Natural killer cell (primary cell): ENCODE measurements at regions not wholly inside any gene's neighbourhood (a gene's known extent, or its start where the extent isn't known, plus 50 kb on each side); places are given as distances from the start of the nearest gene placed in this dataset.
"Not testable (repeated sequence)": the region's sequence is repeated elsewhere in the genome, so short reads cannot be mapped to it uniquely, and the experiment has no call there.

Source experiments
- ATAC-seq, 3 donors: fragments of 150-1000 bp in 2 of 3; fragments of 200-7000 bp in 1 of 3; cut with Tn5 transposase; 1 replicate in 1 of 3; 2 replicates in 2 of 3; pipeline ENCODE4 v1.10.0; 2021; ENCODE audit warnings: mild to moderate bottlenecking in 2 of 3, moderate library complexity in 2 of 3
- DNase-seq, 2 donors: peaks; one replicate each; pipeline versions ENCODE4 v3.0.0 to v3.0.0-alpha.2; 2013 to 2021; ENCODE audit warnings: mixed read lengths in 1 of 2
- H3K27ac ChIP-seq: one replicate; pipeline ENCODE4 v1.5.1; 2013; ENCODE audit warnings: mild to moderate bottlenecking, low read length
- H3K27me3 ChIP-seq: one replicate; pipeline ENCODE4 v1.6.1; 2013; ENCODE audit warnings: low read length; ENCODE audit not compliant: control insufficient read depth, insufficient read depth
- H3K36me3 ChIP-seq: one replicate; pipeline ENCODE4 v1.6.1; 2013; ENCODE audit warnings: low read length; ENCODE audit not compliant: control insufficient read depth, insufficient read depth
- H3K4me1 ChIP-seq: one replicate; pipeline ENCODE4 v1.6.1; 2013; ENCODE audit warnings: low read length; ENCODE audit not compliant: control insufficient read depth, insufficient read depth
- H3K4me3 ChIP-seq: one replicate; pipeline ENCODE4 v1.5.1; 2013; ENCODE audit warnings: low read length
- H3K9me3 ChIP-seq: one replicate; pipeline ENCODE4 v1.6.1; 2013; ENCODE audit warnings: low read length; ENCODE audit not compliant: control insufficient read depth, insufficient read depth
- H3K27ac Mint-ChIP-seq, 2 donors: one replicate each; pipeline ENCODE4 v1.8.0; 2022; ENCODE audit warnings: mild to moderate bottlenecking in 2 of 2, mixed read lengths in 2 of 2, moderate library complexity in 1 of 2
- H3K27me3 Mint-ChIP-seq, 2 donors: one replicate each; pipeline ENCODE4 v1.8.0; 2022; ENCODE audit warnings: low read depth in 2 of 2, mixed read lengths in 2 of 2
- H3K36me3 Mint-ChIP-seq: one replicate; pipeline ENCODE4 v1.8.0; 2022; ENCODE audit warnings: mixed read lengths
- H3K4me1 Mint-ChIP-seq, 2 donors: one replicate each; pipeline ENCODE4 v1.8.0; 2022; ENCODE audit warnings: mixed read lengths in 2 of 2
- H3K4me3 Mint-ChIP-seq: one replicate; pipeline ENCODE4 v1.8.0; 2022; ENCODE audit warnings: mild to moderate bottlenecking, moderate library complexity, mixed read lengths
- H3K9me3 Mint-ChIP-seq, 2 donors: one replicate each; pipeline ENCODE4 v1.8.0; 2022; ENCODE audit warnings: mixed read lengths in 2 of 2
- WGBS: methylation state at CpG from one replicate; pipeline ENCODE4 v1.1.7; 2013; ENCODE audit warnings: missing lambda C conversion rate; ENCODE audit not compliant: insufficient coverage; 5-methylcytosine and 5-hydroxymethylcytosine counted together
- intact Hi-C: fragments of 100-400 bp; cut with micrococcal nuclease; formaldehyde crosslinking; loops from one replicate; pipeline ENCODE4 v1.14.2; 2022
- TF ChIP-seq, protein P1 (sequence below): fragments of 200-600 bp; IDR thresholded peaks from one replicate; pipeline ENCODE4 v1.8.0; 2022; ENCODE audit warnings: antibody characterized with exemption

DNA sequence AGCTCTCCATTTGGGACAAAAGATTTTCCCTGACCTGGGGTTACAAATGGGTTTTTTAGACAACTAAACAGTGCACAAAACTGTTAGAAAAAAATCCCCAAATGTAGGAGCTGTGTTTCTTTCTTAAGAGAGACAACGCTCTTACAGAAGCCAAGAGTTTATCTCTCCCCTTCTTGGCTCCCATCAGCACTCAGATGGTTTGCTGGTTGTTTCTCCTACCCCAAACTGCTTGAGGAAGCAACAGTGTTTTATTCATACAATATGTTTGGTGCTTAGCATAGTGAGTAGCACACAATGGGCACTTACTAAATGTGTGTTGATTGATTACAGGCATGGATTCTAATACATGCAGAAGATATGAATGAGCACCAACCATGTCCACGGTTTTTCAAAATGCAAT lies 209.5 kb upstream of the ANO5 start:
- no peaks in the 10 kb centered on the region for H3K27me3 Mint-ChIP-seq
- no peaks in the 10 kb centered on the region for H3K36me3 Mint-ChIP-seq
- H3K4me1 Mint-ChIP-seq: no peaks in the 10 kb centered on the region
- TF ChIP-seq, protein P1, sequence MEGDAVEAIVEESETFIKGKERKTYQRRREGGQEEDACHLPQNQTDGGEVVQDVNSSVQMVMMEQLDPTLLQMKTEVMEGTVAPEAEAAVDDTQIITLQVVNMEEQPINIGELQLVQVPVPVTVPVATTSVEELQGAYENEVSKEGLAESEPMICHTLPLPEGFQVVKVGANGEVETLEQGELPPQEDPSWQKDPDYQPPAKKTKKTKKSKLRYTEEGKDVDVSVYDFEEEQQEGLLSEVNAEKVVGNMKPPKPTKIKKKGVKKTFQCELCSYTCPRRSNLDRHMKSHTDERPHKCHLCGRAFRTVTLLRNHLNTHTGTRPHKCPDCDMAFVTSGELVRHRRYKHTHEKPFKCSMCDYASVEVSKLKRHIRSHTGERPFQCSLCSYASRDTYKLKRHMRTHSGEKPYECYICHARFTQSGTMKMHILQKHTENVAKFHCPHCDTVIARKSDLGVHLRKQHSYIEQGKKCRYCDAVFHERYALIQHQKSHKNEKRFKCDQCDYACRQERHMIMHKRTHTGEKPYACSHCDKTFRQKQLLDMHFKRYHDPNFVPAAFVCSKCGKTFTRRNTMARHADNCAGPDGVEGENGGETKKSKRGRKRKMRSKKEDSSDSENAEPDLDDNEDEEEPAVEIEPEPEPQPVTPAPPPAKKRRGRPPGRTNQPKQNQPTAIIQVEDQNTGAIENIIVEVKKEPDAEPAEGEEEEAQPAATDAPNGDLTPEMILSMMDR: no peak
- Histone ChIP-seq H3K4me1 (no peaks in the 10 kb centered on the region), H3K27me3 (no peaks in the 10 kb centered on the region), H3K27ac (no peak overlapping the region), H3K4me3 (no peak overlapping the region), H3K36me3 (no peaks in the 10 kb centered on the region), H3K9me3 (no peaks in the 10 kb centered on the region)
- ATAC-seq (no peak), DNase-seq (no peak)
- no peak overlapping the region for H3K4me3 Mint-ChIP-seq
- WGBS: 64% methylated on average over 2 of the region's 2 CpGs
- intact Hi-C loops: no loop called here
- H3K9me3 Mint-ChIP-seq: peaks cover 2 to 7% of the 10 kb centered on the region in 2 donors
- no peak overlapping the region for H3K27ac Mint-ChIP-seq

DNA sequence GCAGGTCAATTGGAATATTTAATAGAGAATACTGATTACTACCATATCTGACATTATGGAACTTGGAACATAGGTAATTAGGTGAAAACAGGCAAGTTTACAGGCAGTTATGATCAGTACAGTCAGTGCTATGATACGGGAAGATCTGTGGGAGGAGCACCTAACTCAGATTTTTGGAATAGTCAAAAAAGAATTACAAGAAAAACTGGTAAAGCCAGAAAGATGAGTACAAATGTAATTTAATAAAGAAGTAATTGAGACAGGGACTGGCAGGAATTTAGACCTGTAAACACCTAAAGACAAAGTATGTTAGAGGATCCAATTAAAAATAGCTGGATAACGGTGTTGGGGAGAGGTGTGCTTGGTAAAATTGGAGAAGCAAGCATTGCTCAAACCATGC lies 206.5 kb upstream of the ANO5 start:
- no peak overlapping the region for H3K4me3 Mint-ChIP-seq
- 84% methylated on average over 2 of the region's 2 CpGs for whole genome bisulfite sequencing
- TF ChIP-seq, protein P1: no peak
- no peaks in the 10 kb centered on the region for H3K36me3 Mint-ChIP-seq
- Histone ChIP-seq H3K9me3 (no peaks in the 10 kb centered on the region), H3K36me3 (no peaks in the 10 kb centered on the region), H3K4me3 (no peak overlapping the region), H3K4me1 (no peaks in the 10 kb centered on the region), H3K27me3 (no peaks in the 10 kb centered on the region), H3K27ac (no peak overlapping the region)
- no peaks in the 10 kb centered on the region for H3K27me3 Mint-ChIP-seq
- intact Hi-C loops: no loop called here
- peaks cover 0 to 9% of the 10 kb centered on the region in 2 donors for H3K9me3 Mint-ChIP-seq
- no peak for DNase-seq
- no peaks in the 10 kb centered on the region for H3K4me1 Mint-ChIP-seq
- no peak overlapping the region for H3K27ac Mint-ChIP-seq
- ATAC-seq: no peak

DNA sequence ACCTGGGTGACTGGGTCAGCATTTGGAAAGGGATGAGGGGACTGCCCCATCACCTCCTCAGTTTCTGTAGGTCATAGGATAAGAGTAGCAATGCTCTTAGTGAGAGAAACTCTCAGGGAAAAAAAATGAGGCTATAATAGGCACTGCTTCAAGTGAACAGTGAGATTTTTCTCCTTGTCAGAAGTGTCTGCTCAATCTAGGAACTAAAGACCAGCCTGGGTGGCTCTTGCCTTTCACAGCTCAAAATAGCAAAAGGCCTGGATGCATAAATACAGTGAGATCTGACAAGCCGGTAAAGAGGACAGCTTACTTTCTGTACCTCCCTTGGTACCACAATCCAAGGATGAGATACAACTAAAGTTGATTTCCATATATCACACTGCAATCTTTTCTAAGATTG lies 205.6 kb upstream of the ANO5 start:
- no peak overlapping the region for H3K4me3 Mint-ChIP-seq
- Histone ChIP-seq H3K27me3 (no peaks in the 10 kb centered on the region), H3K36me3 (no peaks in the 10 kb centered on the region), H3K4me3 (no peak overlapping the region), H3K4me1 (no peaks in the 10 kb centered on the region), H3K9me3 (no peaks in the 10 kb centered on the region), H3K27ac (no peak overlapping the region)
- no peaks in the 10 kb centered on the region for H3K27me3 Mint-ChIP-seq
- ATAC-seq (no peak), DNase-seq (no peak)
- no peak overlapping the region for H3K27ac Mint-ChIP-seq
- H3K4me1 Mint-ChIP-seq: no peaks in the 10 kb centered on the region
- TF ChIP-seq, protein P1: no peak
- intact Hi-C loops: no loop called here
- H3K36me3 Mint-ChIP-seq: no peaks in the 10 kb centered on the region
- WGBS: 100% methylated on average over 1 of the region's 1 CpG
- peaks cover 0 to 9% of the 10 kb centered on the region in 2 donors for H3K9me3 Mint-ChIP-seq

DNA sequence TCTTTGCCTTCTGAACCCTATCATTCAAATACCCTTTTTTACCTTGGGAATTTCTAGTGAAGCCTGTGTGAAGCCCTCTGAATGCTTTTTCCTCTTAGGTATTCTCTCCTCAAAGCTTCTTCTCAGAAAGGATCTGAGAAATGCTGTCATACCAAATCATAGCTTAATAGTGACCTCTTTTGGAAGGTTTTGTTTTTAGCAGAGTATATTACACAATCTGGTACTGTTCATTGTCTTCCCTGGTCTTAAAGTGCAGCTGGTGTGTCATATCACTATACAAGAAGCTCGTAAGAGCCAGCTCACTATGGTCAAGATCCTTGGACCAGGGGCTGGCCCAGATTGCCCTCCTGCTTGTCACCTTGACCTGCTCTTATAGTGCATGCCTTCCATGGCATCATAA lies 204.4 kb upstream of the ANO5 start:
- Histone ChIP-seq H3K9me3 (no peaks in the 10 kb centered on the region), H3K27ac (no peak overlapping the region), H3K4me1 (no peaks in the 10 kb centered on the region), H3K4me3 (no peak overlapping the region), H3K27me3 (no peaks in the 10 kb centered on the region), H3K36me3 (no peaks in the 10 kb centered on the region)
- H3K4me3 Mint-ChIP-seq: no peak overlapping the region
- TF ChIP-seq, protein P1: no peak
- DNase-seq (no peak), ATAC-seq (no peak)
- H3K4me1 Mint-ChIP-seq: no peaks in the 10 kb centered on the region
- no peak overlapping the region for H3K27ac Mint-ChIP-seq
- intact Hi-C loops: no loop called here
- H3K27me3 Mint-ChIP-seq: no peaks in the 10 kb centered on the region
- peaks cover 0 to 6% of the 10 kb centered on the region in 2 donors for H3K9me3 Mint-ChIP-seq
- no peaks in the 10 kb centered on the region for H3K36me3 Mint-ChIP-seq
- 72% methylated on average over 1 of the region's 1 CpG for WGBS

DNA sequence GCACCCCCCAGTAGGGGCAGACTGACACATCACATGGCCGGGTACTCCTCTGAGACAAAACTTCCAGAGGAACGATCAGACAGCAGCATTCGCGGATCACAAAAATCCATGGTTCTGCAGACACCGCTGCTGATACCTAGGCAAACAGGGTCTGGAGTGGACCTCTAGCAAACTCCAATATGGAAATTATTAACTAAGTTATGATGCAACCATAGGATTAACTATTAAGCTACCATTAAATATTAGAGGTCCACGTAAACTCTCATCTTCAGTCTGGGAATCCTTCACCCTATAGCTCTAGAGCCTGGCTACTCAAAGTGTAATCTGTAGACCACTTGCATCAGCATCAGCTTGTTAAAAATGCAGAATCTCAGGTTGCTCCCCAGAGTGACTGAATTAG lies 191.1 kb upstream of the ANO5 start:
- H3K27me3 Mint-ChIP-seq, H3K27me3 ChIP-seq, H3K9me3 ChIP-seq, intact Hi-C loops, H3K4me1 Mint-ChIP-seq, H3K4me1 ChIP-seq, H3K27ac Mint-ChIP-seq, ATAC-seq, DNase-seq, H3K4me3 Mint-ChIP-seq, H3K36me3 Mint-ChIP-seq, H3K36me3 ChIP-seq, H3K4me3 ChIP-seq, H3K27ac ChIP-seq: not testable (repeated sequence)
- 96% methylated on average over 6 of the region's 6 CpGs for WGBS
- H3K9me3 Mint-ChIP-seq: peaks cover 4 to 13% of the 10 kb centered on the region in 2 donors
